ENCODE measurements at regions not wholly inside any gene's neighbourhood (a gene's known extent, or its start where the extent isn't known, plus 50 kb on each side); places are given as distances from the start of the nearest gene placed in this dataset.
A peak's percentile ranks its signal among the peaks of the same experiment; 100 is the strongest.

- DNase-seq (ENCODE audit: low spot score): no peak
- in situ Hi-C loops (cut with MboI; ENCODE audit: low pct_unique_long_range_greater_than_20kb, low sequenced_read_pairs, unreplicated experiment): no loop called here
- TF ChIP-seq CTCF (IDR thresholded peaks at IDR 0.05; ENCODE audit: extremely low read depth, insufficient read depth, missing control alignments): no peak
Measured at GRCh38 chr1:190602325-190602724, 124.7 kb upstream of the BRINP3 start.

- in situ Hi-C loops (cut with MboI; ENCODE audit: low pct_unique_long_range_greater_than_20kb, low sequenced_read_pairs, unreplicated experiment): no loop called here
- no peak for DNase-seq (ENCODE audit: low spot score)
- TF ChIP-seq CTCF (IDR thresholded peaks at IDR 0.05; ENCODE audit: extremely low read depth, insufficient read depth, missing control alignments): no peak
Measured at GRCh38 chr1:190608282-190608681, 130.6 kb upstream of the BRINP3 start.

- no peak for DNase-seq (ENCODE audit: low spot score)
- in situ Hi-C loops (cut with MboI; ENCODE audit: low pct_unique_long_range_greater_than_20kb, low sequenced_read_pairs, unreplicated experiment): no loop called here
- peak; percentile 16 for TF ChIP-seq CTCF (IDR thresholded peaks at IDR 0.05; ENCODE audit: extremely low read depth, insufficient read depth, missing control alignments)
Measured at GRCh38 chr1:190615818-190616217, 138.2 kb upstream of the BRINP3 start.

GRCh38 chr1:190616235-190616634 lies 138.6 kb upstream of the BRINP3 start:
- DNase-seq (ENCODE audit: low spot score): no peak
- in situ Hi-C loops (cut with MboI; ENCODE audit: low pct_unique_long_range_greater_than_20kb, low sequenced_read_pairs, unreplicated experiment): no loop called here
- TF ChIP-seq CTCF (IDR thresholded peaks at IDR 0.05; ENCODE audit: extremely low read depth, insufficient read depth, missing control alignments): no peak

- TF ChIP-seq CTCF (IDR thresholded peaks at IDR 0.05; ENCODE audit: extremely low read depth, insufficient read depth, missing control alignments): no peak
- in situ Hi-C loops (cut with MboI; ENCODE audit: low pct_unique_long_range_greater_than_20kb, low sequenced_read_pairs, unreplicated experiment): no loop called here
- DNase-seq (ENCODE audit: low spot score): no peak
Measured at GRCh38 chr1:190619724-190620123, 142.1 kb upstream of the BRINP3 start.

GRCh38 chr1:190633488-190633887 lies 155.8 kb upstream of the BRINP3 start:
- in situ Hi-C loops (cut with MboI; ENCODE audit: low pct_unique_long_range_greater_than_20kb, low sequenced_read_pairs, unreplicated experiment): no loop called here
- peak; percentile 49 for TF ChIP-seq CTCF (IDR thresholded peaks at IDR 0.05; ENCODE audit: extremely low read depth, insufficient read depth, missing control alignments)
- DNase-seq (ENCODE audit: low spot score): no peak

GRCh38 chr1:190634134-190634533 lies 156.5 kb upstream of the BRINP3 start:
- TF ChIP-seq CTCF (IDR thresholded peaks at IDR 0.05; ENCODE audit: extremely low read depth, insufficient read depth, missing control alignments): no peak
- DNase-seq (ENCODE audit: low spot score): no peak
- in situ Hi-C loops (cut with MboI; ENCODE audit: low pct_unique_long_range_greater_than_20kb, low sequenced_read_pairs, unreplicated experiment): no loop called here

Data from GM13977 (cell line).